ENCODE measurements at regions not wholly inside any gene's neighbourhood (a gene's known extent, or its start where the extent isn't known, plus 50 kb on each side); places are given as distances from the start of the nearest gene placed in this dataset.

DNA sequence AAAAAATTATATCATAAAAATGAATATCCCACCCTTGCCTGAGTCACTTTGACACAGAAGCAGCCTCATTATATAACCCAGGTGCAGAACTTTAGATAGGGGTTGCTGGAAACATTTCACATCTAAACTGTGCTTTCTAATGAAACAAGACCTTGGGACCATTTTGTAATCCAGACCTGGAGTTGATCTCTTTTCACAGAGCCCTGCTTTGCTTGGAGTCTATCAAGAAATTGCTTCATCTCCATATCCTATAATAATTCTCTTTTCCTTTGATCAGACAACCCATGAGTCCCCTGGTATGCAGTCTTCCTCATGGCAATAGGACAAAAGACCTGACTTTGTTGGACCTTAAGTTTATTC, 76.3 kb downstream of the HSD17B6 start:
- Histone ChIP-seq H3K36me3 (ENCODE audit: control insufficient read depth, insufficient read depth, low read length) (no peaks in the 10 kb centered on the region), H3K27me3 (replicated peaks; ENCODE audit: control insufficient read depth, insufficient read depth, low read length) (no peaks in the 10 kb centered on the region), H3K4me3 (ENCODE audit: low read depth, low read length) (no peak overlapping the region), H3K4me1 (no peaks in the 10 kb centered on the region), H3K9me3 (no peaks in the 10 kb centered on the region)
- TF ChIP-seq, protein P1, sequence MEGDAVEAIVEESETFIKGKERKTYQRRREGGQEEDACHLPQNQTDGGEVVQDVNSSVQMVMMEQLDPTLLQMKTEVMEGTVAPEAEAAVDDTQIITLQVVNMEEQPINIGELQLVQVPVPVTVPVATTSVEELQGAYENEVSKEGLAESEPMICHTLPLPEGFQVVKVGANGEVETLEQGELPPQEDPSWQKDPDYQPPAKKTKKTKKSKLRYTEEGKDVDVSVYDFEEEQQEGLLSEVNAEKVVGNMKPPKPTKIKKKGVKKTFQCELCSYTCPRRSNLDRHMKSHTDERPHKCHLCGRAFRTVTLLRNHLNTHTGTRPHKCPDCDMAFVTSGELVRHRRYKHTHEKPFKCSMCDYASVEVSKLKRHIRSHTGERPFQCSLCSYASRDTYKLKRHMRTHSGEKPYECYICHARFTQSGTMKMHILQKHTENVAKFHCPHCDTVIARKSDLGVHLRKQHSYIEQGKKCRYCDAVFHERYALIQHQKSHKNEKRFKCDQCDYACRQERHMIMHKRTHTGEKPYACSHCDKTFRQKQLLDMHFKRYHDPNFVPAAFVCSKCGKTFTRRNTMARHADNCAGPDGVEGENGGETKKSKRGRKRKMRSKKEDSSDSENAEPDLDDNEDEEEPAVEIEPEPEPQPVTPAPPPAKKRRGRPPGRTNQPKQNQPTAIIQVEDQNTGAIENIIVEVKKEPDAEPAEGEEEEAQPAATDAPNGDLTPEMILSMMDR (IDR thresholded peaks at IDR 0.05; ENCODE audit: insufficient read depth in 1 of 2, low read depth in 1 of 2, low read length in 1 of 2, severe bottlenecking in 1 of 2, unreplicated experiment in 1 of 2), result no peak
- BruUV-seq (replicated peaks), result no TSS peak
- POLR2A ChIA-PET, result no interaction called here
- intact Hi-C loops (cut with micrococcal nuclease; ENCODE audit: unreplicated experiment), result no loop called here
- H3K27me3 Mint-ChIP-seq (ENCODE audit: insufficient read depth, unreplicated experiment), result peaks cover 7% of the 10 kb centered on the region
- no peaks in the 10 kb centered on the region for H3K4me1 Mint-ChIP-seq (ENCODE audit: low read depth, unreplicated experiment)
- H3K4me3 Mint-ChIP-seq (ENCODE audit: unreplicated experiment), result no peak overlapping the region
- CTCF ChIA-PET, result interaction anchor here (1.4 to 2.5 kb wide), 4 partner anchors 146 to 273 kb away, joined by 3 to 20 read pairs (median 14); no protein-coding TSS in a partner anchor
- H3K27ac Mint-ChIP-seq (ENCODE audit: unreplicated experiment), result no peak overlapping the region
- no peak for DNase-seq
- no peaks in the 10 kb centered on the region for H3K9me3 Mint-ChIP-seq (ENCODE audit: unreplicated experiment)
- no peaks in the 10 kb centered on the region for H3K36me3 Mint-ChIP-seq (ENCODE audit: insufficient read depth, unreplicated experiment)

DNA sequence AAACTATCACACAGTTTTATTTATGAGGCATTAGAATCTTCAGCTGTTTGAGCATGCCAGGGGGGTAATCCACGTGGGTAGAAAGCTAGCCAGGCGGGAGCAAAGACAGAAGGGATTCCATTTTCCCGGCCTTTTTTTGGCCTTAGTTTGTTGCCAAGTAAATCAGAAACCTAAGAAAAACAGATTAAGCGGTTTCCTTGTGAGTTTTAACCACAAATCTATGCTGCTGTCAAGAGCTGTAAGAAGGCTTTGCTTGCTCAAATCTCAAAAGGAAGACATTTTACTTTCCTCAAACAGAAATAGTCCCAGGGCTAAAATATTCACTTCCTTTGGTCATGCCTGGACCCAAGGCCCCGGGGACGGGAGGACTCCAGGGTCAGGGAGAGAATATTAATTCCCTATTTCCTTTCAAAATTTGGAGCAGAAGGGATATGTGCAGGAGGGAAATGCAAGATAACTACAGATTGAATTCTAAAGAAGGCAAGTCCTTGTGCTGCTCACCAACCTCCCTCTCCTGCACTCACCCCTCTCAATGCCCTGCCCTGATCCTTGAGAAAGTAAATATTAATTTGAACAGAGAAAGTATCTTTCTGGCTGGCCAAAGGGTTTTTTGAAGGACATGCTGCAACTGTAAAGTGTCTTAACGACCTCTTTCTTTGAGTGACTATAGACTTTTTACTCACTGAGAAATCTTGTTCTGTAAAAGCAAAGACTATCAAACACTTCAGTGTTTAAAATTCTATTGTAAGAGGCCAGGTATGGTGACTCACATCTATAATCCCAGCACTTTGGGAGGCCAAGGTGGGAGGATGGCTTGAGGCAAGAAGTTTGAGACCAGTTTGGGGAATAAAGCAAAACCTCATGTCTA, 75.7 kb downstream of the HSD17B6 start:
- Histone ChIP-seq H3K27me3 (replicated peaks; ENCODE audit: control insufficient read depth, insufficient read depth, low read length) (no peaks in the 10 kb centered on the region), H3K36me3 (ENCODE audit: control insufficient read depth, insufficient read depth, low read length) (no peaks in the 10 kb centered on the region), H3K4me3 (ENCODE audit: low read depth, low read length) (no peak overlapping the region), H3K4me1 (no peaks in the 10 kb centered on the region), H3K9me3 (no peaks in the 10 kb centered on the region)
- H3K27me3 Mint-ChIP-seq (ENCODE audit: insufficient read depth, unreplicated experiment), result peaks cover 7% of the 10 kb centered on the region
- H3K4me1 Mint-ChIP-seq (ENCODE audit: low read depth, unreplicated experiment), result no peaks in the 10 kb centered on the region
- H3K36me3 Mint-ChIP-seq (ENCODE audit: insufficient read depth, unreplicated experiment), result no peaks in the 10 kb centered on the region
- no peak overlapping the region for H3K4me3 Mint-ChIP-seq (ENCODE audit: unreplicated experiment)
- POLR2A ChIA-PET, result no interaction called here
- CTCF ChIA-PET, result no interaction called here
- intact Hi-C loops (cut with micrococcal nuclease; ENCODE audit: unreplicated experiment), result no loop called here
- TF ChIP-seq, protein P1 (IDR thresholded peaks at IDR 0.05; ENCODE audit: insufficient read depth in 1 of 2, low read depth in 1 of 2, low read length in 1 of 2, severe bottlenecking in 1 of 2, unreplicated experiment in 1 of 2), result no peak
- DNase-seq, result no peak
- BruUV-seq (replicated peaks), result no TSS peak
- no peak overlapping the region for H3K27ac Mint-ChIP-seq (ENCODE audit: unreplicated experiment)
- H3K9me3 Mint-ChIP-seq (ENCODE audit: unreplicated experiment), result no peaks in the 10 kb centered on the region

Data from Caco-2 (cell line).